Ureter (tissue), 1 donor: ENCODE measurements at regions not wholly inside any gene's neighbourhood (a gene's known extent, or its start where the extent isn't known, plus 50 kb on each side); places are given as distances from the start of the nearest gene placed in this dataset.

ENCODE experiments used
- DNase-seq: peaks from one replicate; pipeline ENCODE4 v3.0.0-alpha.2; 2020; ENCODE audit warnings: low spot score
- donor health status: DM: yes; HTN: yes; CAD: no.

DNA sequence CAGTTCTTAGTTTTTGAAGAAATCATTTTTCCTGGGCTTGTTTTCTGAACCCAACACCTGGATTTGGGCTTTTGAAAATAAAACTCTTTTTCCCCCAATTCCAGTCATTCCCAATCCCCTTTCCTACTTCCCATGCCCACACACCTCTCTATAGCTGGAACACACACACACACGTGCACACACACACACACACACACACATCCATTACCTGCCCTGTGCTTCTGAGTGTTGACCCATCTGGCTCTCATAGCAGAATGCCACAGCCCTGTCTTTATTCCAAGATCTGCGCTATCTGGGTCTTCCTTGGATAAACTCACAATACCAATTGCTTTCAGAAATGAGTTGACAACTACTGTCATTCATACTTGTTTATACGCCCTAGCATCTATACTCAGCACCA, 54.9 kb upstream of the C4orf54 start:
- DNase-seq: no peak

- DNase-seq: no peak
Observed at GRCh38 chr4:99712099-99712498, 54.5 kb upstream of the C4orf54 start.

DNA sequence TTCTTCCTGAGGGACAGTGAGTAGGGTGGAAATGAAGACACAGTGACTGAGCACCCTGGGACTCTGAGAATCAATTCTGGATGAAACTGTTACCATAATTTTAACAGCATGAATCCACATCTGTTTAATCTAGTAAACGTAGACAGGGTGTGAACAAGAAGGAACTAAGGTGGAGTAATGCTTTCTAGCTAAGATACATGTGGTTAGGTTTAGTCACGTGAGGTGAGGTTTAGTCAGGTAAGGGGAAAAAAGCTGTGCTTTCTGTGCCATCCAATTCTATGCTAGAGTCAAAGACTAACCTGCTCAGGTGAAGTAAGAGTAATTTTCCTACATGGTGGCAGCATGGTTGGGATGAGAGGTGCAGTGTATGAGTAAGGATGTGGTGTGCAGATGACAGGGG, 54.0 kb upstream of the C4orf54 start:
- DNase-seq: no peak

DNA sequence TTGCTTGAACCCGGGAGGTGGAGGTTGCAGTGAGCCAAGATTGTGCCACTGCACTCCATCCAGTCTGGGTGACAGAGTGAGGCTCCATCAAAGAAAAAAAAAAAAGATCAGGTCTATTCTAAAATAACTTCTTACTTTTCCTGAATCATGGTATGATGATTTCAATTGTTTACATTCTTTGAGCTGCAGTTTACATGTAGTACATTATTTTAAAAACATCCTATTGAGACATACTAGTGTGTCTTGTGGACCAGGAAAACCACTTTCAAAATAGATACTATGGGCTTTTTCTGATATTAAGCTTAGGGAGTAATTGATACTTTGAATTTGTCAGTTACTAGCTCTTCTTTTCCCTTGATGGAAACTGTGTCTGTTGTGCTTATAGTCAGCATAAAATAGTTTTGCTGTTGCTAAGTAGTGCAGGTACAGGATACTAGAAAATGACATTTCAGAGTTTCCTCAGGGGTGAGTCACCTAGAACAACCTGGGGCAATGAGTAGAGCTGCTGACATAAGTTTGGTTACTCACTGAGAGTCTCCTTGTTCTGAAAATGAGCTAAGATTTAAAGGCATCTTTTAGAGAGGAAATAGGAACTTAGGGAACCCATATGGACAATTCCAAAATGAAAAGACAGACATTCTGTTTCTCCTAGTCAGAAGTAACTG, 53.2 kb upstream of the C4orf54 start:
- DNase-seq: no peak

- no peak for DNase-seq
Observed at GRCh38 chr4:99710020-99710419, 52.4 kb upstream of the C4orf54 start.

DNA sequence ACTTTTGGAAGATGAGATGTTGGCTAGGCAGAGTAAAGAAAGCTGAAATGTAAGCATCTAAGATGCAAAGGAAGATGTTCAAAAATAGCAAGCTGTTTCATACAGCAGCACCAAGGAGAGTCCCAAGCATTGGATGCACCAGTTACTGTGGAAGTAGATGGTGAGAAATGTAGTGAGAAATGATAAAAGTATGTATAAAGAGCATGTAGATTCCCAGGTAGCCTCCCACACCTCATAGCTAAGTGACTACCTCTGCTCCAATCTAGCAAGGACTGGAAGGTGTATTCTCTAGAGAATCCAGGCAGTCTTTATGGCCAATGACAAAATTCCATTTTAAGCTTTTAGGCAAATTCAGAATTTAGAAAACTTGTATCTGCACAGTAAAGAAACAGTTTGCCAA, 50.9 kb upstream of the C4orf54 start:
- DNase-seq: no peak
